SK-N-SH (cell line): ENCODE measurements at regions not wholly inside any gene's neighbourhood (a gene's known extent, or its start where the extent isn't known, plus 50 kb on each side); places are given as distances from the start of the nearest gene placed in this dataset.

Experiments
- CTCF ChIA-PET: fragments of 300-600, 350-600 bp; formaldehyde crosslinking; extraction: SDS; loops from one replicate; lab custom pipeline; 2021; lab: Yijun Ruan, JAX
- POLR2A ChIA-PET: fragments of 350-600 bp; sonication (Branson Sonifier 250); formaldehyde crosslinking; extraction: SDS; loops from one replicate; lab custom pipeline; 2020; ENCODE audit warnings: antibody characterized with exemption, inconsistent platforms; lab: Yijun Ruan, JAX
- DNase-seq: peaks from one replicate; pipeline ENCODE4 v3.0.0; 2012
- H2AFZ ChIP-seq: fragments of 200-600 bp; sonication (generic); 2 replicates; pipeline ENCODE4 v1.8.1; 2016; ENCODE audit warnings: antibody characterized with exemption, mild to moderate bottlenecking, low read depth
- H3F3A ChIP-seq: fragments of 200-600 bp; sonication (generic); replicated peaks from 2 replicates; pipeline ENCODE3; 2016; ENCODE audit warnings: antibody characterized with exemption, mild to moderate bottlenecking; ENCODE audit not compliant: insufficient read depth
- H3K27ac ChIP-seq, 2 experiments: fragments of 200-500 bp in 1 of 2; fragments of 200-600 bp in 1 of 2; sonication (Bioruptor generic) in 1 of 2; sonication (generic), shearing (Covaris generic) in 1 of 2; 2 replicates each; pipeline versions ENCODE4 v1.5.1 to v1.6.1; 2014 to 2016; ENCODE audit warnings: low read depth in 2 of 2, inconsistent platforms in 1 of 2, low read length in 1 of 2, mild to moderate bottlenecking in 1 of 2, mixed read lengths in 1 of 2
- H3K27me3 ChIP-seq: fragments of 200-600 bp; sonication (generic), shearing (Covaris generic); 2 replicates; pipeline ENCODE4 v1.6.1; 2016; ENCODE audit warnings: mixed run types; ENCODE audit not compliant: insufficient read depth
- H3K36me3 ChIP-seq, 2 experiments: fragments of 200-500 bp in 1 of 2; fragments of 200-600 bp in 1 of 2; sonication (Bioruptor generic) in 1 of 2; sonication (generic) in 1 of 2; replicated peaks in 1 of 2; 2 replicates each; pipeline versions ENCODE3 to v1.5.1; 2014 to 2016; ENCODE audit warnings: low read length in 1 of 2, mild to moderate bottlenecking in 1 of 2; ENCODE audit not compliant: insufficient read depth in 2 of 2, control insufficient read depth in 1 of 2
- H3K4me1 ChIP-seq, 2 experiments: fragments of 200-500 bp in 1 of 2; fragments of 200-600 bp in 1 of 2; sonication (Bioruptor generic) in 1 of 2; sonication (generic), shearing (Covaris generic) in 1 of 2; 2 replicates each; pipeline versions ENCODE4 v1.5.1 to v1.6.1; 2014 to 2016; ENCODE audit warnings: low read depth in 1 of 2, low read length in 1 of 2, mixed run types in 1 of 2; ENCODE audit not compliant: insufficient read depth in 2 of 2, control insufficient read depth in 1 of 2
- H3K4me2 ChIP-seq: fragments of 200-600 bp; sonication (generic), shearing (Covaris generic); 2 replicates; pipeline ENCODE4 v1.6.1; 2017; ENCODE audit warnings: mixed run types
- H3K4me3 ChIP-seq, 2 experiments: fragments of 200-500 bp in 1 of 2; fragments of 200-600 bp in 1 of 2; sonication (Bioruptor generic) in 1 of 2; sonication (generic), shearing (Covaris generic) in 1 of 2; 2 replicates each; pipeline versions ENCODE4 v1.5.1 to v1.8.1; 2014 to 2016; ENCODE audit warnings: low read depth in 2 of 2, inconsistent platforms in 1 of 2, low read length in 1 of 2, mild to moderate bottlenecking in 1 of 2, mixed read lengths in 1 of 2, moderate library complexity in 1 of 2
- H3K79me2 ChIP-seq: fragments of 200-600 bp; sonication (generic); 2 replicates; pipeline ENCODE4 v1.8.1; 2017; ENCODE audit warnings: mild to moderate bottlenecking; ENCODE audit not compliant: insufficient read depth
- H3K9ac ChIP-seq: fragments of 200-600 bp; sonication (generic); 2 replicates; pipeline ENCODE4 v1.6.1; 2017; ENCODE audit warnings: mixed run types
- H3K9me2 ChIP-seq: fragments of 200-600 bp; sonication (generic); 2 replicates; pipeline ENCODE4 v1.6.1; 2017; ENCODE audit warnings: mixed run types
- H3K9me3 ChIP-seq: fragments of 200-600 bp; sonication (generic); 2 replicates; pipeline ENCODE4 v1.6.1; 2017; ENCODE audit warnings: mixed run types, mild to moderate bottlenecking, moderate library complexity
- H4K20me1 ChIP-seq: fragments of 200-600 bp; sonication (generic); 2 replicates; pipeline ENCODE4 v1.6.1; 2017; ENCODE audit warnings: mild to moderate bottlenecking, mixed run types; ENCODE audit not compliant: insufficient read depth
- EZH2phosphoT487 ChIP-seq: fragments of 200-600 bp; sonication (generic); IDR thresholded peaks from 2 replicates; pipeline ENCODE4 v1.6.1; 2017; ENCODE audit warnings: low read depth, mixed run types, mild to moderate bottlenecking, antibody characterized with exemption, moderate library complexity, borderline replicate concordance
- FOXJ3 ChIP-seq: sonication (generic); formaldehyde crosslinking; IDR thresholded peaks from 2 replicates; pipeline ENCODE4 v1.5.1; 2020; ENCODE audit warnings: mild to moderate bottlenecking, missing genetic modification reagents
- GATA2 ChIP-seq: sonication (generic); formaldehyde crosslinking; IDR thresholded peaks from 2 replicates; pipeline ENCODE4 v1.5.0; 2020; ENCODE audit warnings: mild to moderate bottlenecking, missing genetic modification reagents
- JUND ChIP-seq: IDR thresholded peaks from 2 replicates; pipeline ENCODE4 v1.4.0; 2012
- MAX ChIP-seq: IDR thresholded peaks from 2 replicates; pipeline ENCODE4 v1.4.0; 2012; ENCODE audit warnings: low read depth
- MXI1 ChIP-seq: IDR thresholded peaks from 2 replicates; pipeline ENCODE4 v1.6.1; 2012; ENCODE audit warnings: mild to moderate bottlenecking, low read depth, low read length, improper control_type of control experiment
- PBX3 ChIP-seq: IDR thresholded peaks from 2 replicates; pipeline ENCODE4; 2012
- POLR2AphosphoS5 ChIP-seq: IDR thresholded peaks from 2 replicates; pipeline ENCODE4 v1.6.1; 2012; ENCODE audit warnings: low read depth, low read length
- RAD21 ChIP-seq: IDR thresholded peaks from 2 replicates; pipeline ENCODE4 v1.6.1; 2012; ENCODE audit warnings: mild to moderate bottlenecking, low read length
- RXRA ChIP-seq: IDR thresholded peaks from 2 replicates; pipeline ENCODE4 v1.4.0; 2012; ENCODE audit warnings: low read depth, mild to moderate bottlenecking, borderline replicate concordance
- TEAD4 ChIP-seq: IDR thresholded peaks from 2 replicates; pipeline ENCODE4 v1.4.0; 2012; ENCODE audit warnings: mild to moderate bottlenecking, borderline replicate concordance; ENCODE audit not compliant: insufficient read depth
- ZBTB33 ChIP-seq: IDR thresholded peaks from 2 replicates; pipeline ENCODE4 v1.4.0; 2012; ENCODE audit warnings: low read depth, borderline replicate concordance
- WGBS: methylation state at CpG from one replicate; pipeline ENCODE4 v1.1.6; 2017; ENCODE audit warnings: low lambda C conversion rate; 5-methylcytosine and 5-hydroxymethylcytosine counted together
- TF ChIP-seq, protein P1 (sequence below): fragments of 200-600 bp; sonication (generic); IDR thresholded peaks from 2 replicates; pipeline ENCODE4 v1.6.1; 2017; ENCODE audit warnings: antibody characterized with exemption, mild to moderate bottlenecking, moderate library complexity
- TF ChIP-seq, protein P2 (sequence below): IDR thresholded peaks from 2 replicates; pipeline ENCODE4 v1.4.0; 2012; ENCODE audit warnings: low read depth, borderline replicate concordance
- TF ChIP-seq, protein P3 (sequence below): fragments of 150-350 bp; IDR thresholded peaks from 2 replicates; pipeline ENCODE4 v1.6.1; 2017; ENCODE audit warnings: antibody characterized with exemption, low read length, low read depth, borderline replicate concordance

DNA sequence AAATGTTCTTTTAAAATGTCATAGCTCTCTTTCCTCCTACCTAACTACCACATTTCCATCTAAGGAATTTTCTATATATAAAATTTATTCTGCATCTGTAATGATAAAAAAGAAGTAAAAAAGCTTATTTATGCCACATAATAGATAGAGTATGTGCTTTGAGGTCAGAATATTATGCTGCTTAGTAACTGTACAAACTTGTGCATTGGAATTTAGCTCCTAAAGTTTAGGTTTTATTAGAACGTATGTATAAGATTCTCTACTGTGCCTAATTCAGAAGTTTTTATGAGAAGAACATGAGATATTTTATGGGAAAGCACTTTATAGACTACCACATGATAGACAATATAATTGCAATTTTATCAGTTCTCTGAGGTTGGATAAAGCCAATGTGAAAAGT is 384.6 kb downstream of the SLC16A7 start:
- TF ChIP-seq PBX3 (no peak), RXRA (no peak), GATA2 (CRISPR knock-in tag) (no peak), EZH2phosphoT487 (no peak), FOXJ3 (CRISPR knock-in tag) (no peak), MXI1 (no peak), RAD21 (no peak), JUND (no peak), MAX (no peak), POLR2AphosphoS5 (no peak), TEAD4 (no peak), ZBTB33 (no peak)
- TF ChIP-seq, protein P1, sequence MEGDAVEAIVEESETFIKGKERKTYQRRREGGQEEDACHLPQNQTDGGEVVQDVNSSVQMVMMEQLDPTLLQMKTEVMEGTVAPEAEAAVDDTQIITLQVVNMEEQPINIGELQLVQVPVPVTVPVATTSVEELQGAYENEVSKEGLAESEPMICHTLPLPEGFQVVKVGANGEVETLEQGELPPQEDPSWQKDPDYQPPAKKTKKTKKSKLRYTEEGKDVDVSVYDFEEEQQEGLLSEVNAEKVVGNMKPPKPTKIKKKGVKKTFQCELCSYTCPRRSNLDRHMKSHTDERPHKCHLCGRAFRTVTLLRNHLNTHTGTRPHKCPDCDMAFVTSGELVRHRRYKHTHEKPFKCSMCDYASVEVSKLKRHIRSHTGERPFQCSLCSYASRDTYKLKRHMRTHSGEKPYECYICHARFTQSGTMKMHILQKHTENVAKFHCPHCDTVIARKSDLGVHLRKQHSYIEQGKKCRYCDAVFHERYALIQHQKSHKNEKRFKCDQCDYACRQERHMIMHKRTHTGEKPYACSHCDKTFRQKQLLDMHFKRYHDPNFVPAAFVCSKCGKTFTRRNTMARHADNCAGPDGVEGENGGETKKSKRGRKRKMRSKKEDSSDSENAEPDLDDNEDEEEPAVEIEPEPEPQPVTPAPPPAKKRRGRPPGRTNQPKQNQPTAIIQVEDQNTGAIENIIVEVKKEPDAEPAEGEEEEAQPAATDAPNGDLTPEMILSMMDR, result no peak
- TF ChIP-seq, protein P2, sequence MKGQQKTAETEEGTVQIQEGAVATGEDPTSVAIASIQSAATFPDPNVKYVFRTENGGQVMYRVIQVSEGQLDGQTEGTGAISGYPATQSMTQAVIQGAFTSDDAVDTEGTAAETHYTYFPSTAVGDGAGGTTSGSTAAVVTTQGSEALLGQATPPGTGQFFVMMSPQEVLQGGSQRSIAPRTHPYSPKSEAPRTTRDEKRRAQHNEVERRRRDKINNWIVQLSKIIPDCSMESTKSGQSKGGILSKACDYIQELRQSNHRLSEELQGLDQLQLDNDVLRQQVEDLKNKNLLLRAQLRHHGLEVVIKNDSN, result no peak
- TF ChIP-seq, protein P3, sequence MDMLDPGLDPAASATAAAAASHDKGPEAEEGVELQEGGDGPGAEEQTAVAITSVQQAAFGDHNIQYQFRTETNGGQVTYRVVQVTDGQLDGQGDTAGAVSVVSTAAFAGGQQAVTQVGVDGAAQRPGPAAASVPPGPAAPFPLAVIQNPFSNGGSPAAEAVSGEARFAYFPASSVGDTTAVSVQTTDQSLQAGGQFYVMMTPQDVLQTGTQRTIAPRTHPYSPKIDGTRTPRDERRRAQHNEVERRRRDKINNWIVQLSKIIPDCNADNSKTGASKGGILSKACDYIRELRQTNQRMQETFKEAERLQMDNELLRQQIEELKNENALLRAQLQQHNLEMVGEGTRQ, result no peak
- no peak overlapping the region for H3K4me3 ChIP-seq
- no peaks in the 10 kb centered on the region for H3K9me3 ChIP-seq
- H3K27ac ChIP-seq, result no peak overlapping the region
- H2AFZ ChIP-seq, result no peak overlapping the region
- ChIA-PET POLR2A (no interaction called here), CTCF (no interaction called here)
- H3K79me2 ChIP-seq, result no peaks in the 10 kb centered on the region
- no peaks in the 10 kb centered on the region for H3K36me3 ChIP-seq
- H3K27me3 ChIP-seq, result no peaks in the 10 kb centered on the region; the same call in 1 of the 2 replicates
- no peak for DNase-seq
- no peaks in the 10 kb centered on the region for H3F3A ChIP-seq
- 2% methylated on average over 1 of the region's 1 CpG for WGBS
- no peaks in the 10 kb centered on the region for H3K4me1 ChIP-seq
- H4K20me1 ChIP-seq, result no peaks in the 10 kb centered on the region
- H3K4me2 ChIP-seq, result no peak overlapping the region
- no peak overlapping the region for H3K9ac ChIP-seq
- no peaks in the 10 kb centered on the region for H3K9me2 ChIP-seq
